HEK293 (cell line): ENCODE measurements at regions not wholly inside any gene's neighbourhood (a gene's known extent, or its start where the extent isn't known, plus 50 kb on each side); places are given as distances from the start of the nearest gene placed in this dataset.

ENCODE experiments used
- CTCF ChIA-PET: fragments of 350-600 bp; formaldehyde crosslinking; extraction: SDS; loops from one replicate; lab custom pipeline; 2021; ENCODE audit warnings: antibody characterized with exemption; lab: Yijun Ruan, JAX
- POLR2A ChIA-PET: fragments of 300-600 bp; formaldehyde crosslinking; extraction: SDS; loops from one replicate; lab custom pipeline; 2020; ENCODE audit warnings: antibody characterized with exemption, inconsistent platforms; lab: Yijun Ruan, JAX
- H3K27ac ChIP-seq: fragments of 200-500 bp; sonication (Bioruptor generic); 2 replicates; pipeline ENCODE4 v1.5.1; 2014; ENCODE audit warnings: low read depth, low read length, control low read depth, inconsistent platforms; ENCODE audit errors: extremely low read depth
- H3K36me3 ChIP-seq, 2 experiments: fragments of 200-500 bp in 1 of 2; sonication (Bioruptor generic) in 1 of 2; 1 replicate in 1 of 2; 2 replicates in 1 of 2; pipeline ENCODE4 v1.5.1; 2014 to 2017; ENCODE audit warnings: inconsistent platforms in 2 of 2, low read length in 2 of 2; ENCODE audit not compliant: control insufficient read depth in 2 of 2, insufficient read depth in 1 of 2
- H3K4me1 ChIP-seq: fragments of 200-500 bp; sonication (Bioruptor generic); 2 replicates; pipeline ENCODE4 v1.5.1; 2014; ENCODE audit warnings: mild to moderate bottlenecking, low read length, inconsistent platforms; ENCODE audit not compliant: control insufficient read depth, insufficient read depth
- H3K4me3 ChIP-seq: 2 replicates; pipeline ENCODE4 v1.5.1; 2011; ENCODE audit warnings: low read depth, mild to moderate bottlenecking, control low read depth, low read length, moderate library complexity
- H3K9me3 ChIP-seq: fragments of 200-500 bp; sonication (Bioruptor generic); 2 replicates; pipeline ENCODE4 v1.5.1; 2014; ENCODE audit warnings: low read depth, low read length, inconsistent platforms; ENCODE audit not compliant: control insufficient read depth, insufficient read depth
- GLI4 ChIP-seq: fragments of 450-650 bp; formaldehyde crosslinking; IDR thresholded peaks from 2 replicates; pipeline ENCODE4 v1.5.1; 2016; ENCODE audit warnings: missing biosample characterization, missing genetic modification characterization
- KLF8 ChIP-seq: fragments of 450-650 bp; formaldehyde crosslinking; IDR thresholded peaks from 2 replicates; pipeline ENCODE4 v1.5.1; 2016; ENCODE audit warnings: missing biosample characterization, missing genetic modification characterization
- TSHZ1 ChIP-seq: fragments of 450-650 bp; formaldehyde crosslinking; IDR thresholded peaks from 2 replicates; pipeline ENCODE4 v1.5.1; 2016; ENCODE audit warnings: missing biosample characterization, missing genetic modification characterization, borderline replicate concordance
- YY1 ChIP-seq: fragments of 450-650 bp; formaldehyde crosslinking; IDR thresholded peaks from 2 replicates; pipeline ENCODE4 v1.5.1; 2018; ENCODE audit warnings: missing biosample characterization, missing genetic modification characterization
- ZBTB44 ChIP-seq: fragments of 450-650 bp; IDR thresholded peaks from 2 replicates; pipeline ENCODE4 v1.5.1; 2018; ENCODE audit warnings: missing biosample characterization, mild to moderate bottlenecking, missing genetic modification characterization
- ZBTB7A ChIP-seq: fragments of 450-650 bp; formaldehyde crosslinking; IDR thresholded peaks from 2 replicates; pipeline ENCODE4 v1.5.1; 2016; ENCODE audit warnings: low read depth, missing biosample characterization, missing genetic modification characterization
- ZIC2 ChIP-seq: fragments of 450-650 bp; formaldehyde crosslinking; IDR thresholded peaks from 2 replicates; pipeline ENCODE4 v1.5.1; 2016; ENCODE audit warnings: missing biosample characterization, missing genetic modification characterization
- ZNF133 ChIP-seq: fragments of 450-650 bp; formaldehyde crosslinking; IDR thresholded peaks from 2 replicates; pipeline ENCODE4 v1.5.1; 2016; ENCODE audit warnings: missing biosample characterization, missing genetic modification characterization
- ZNF16 ChIP-seq: fragments of 450-650 bp; formaldehyde crosslinking; IDR thresholded peaks from 2 replicates; pipeline ENCODE4 v1.5.1; 2016; ENCODE audit warnings: low read depth, missing biosample characterization, missing genetic modification characterization
- ZNF324 ChIP-seq: fragments of 450-650 bp; formaldehyde crosslinking; IDR thresholded peaks from 2 replicates; pipeline ENCODE4 v1.5.1; 2016; ENCODE audit warnings: missing biosample characterization, missing genetic modification characterization
- ZNF544 ChIP-seq: fragments of 450-650 bp; formaldehyde crosslinking; IDR thresholded peaks from 2 replicates; pipeline ENCODE4 v1.5.0; 2017; ENCODE audit warnings: missing biosample characterization, missing genetic modification characterization
- ZNF558 ChIP-seq: fragments of 450-650 bp; formaldehyde crosslinking; IDR thresholded peaks from 2 replicates; pipeline ENCODE4 v1.5.1; 2016; ENCODE audit warnings: missing biosample characterization, missing genetic modification characterization
- ZNF600 ChIP-seq: fragments of 450-650 bp; formaldehyde crosslinking; IDR thresholded peaks from 2 replicates; pipeline ENCODE4 v1.5.1; 2016; ENCODE audit warnings: missing biosample characterization, missing genetic modification characterization
- ZNF629 ChIP-seq: fragments of 450-650 bp; formaldehyde crosslinking; IDR thresholded peaks from 2 replicates; pipeline ENCODE4 v1.5.1; 2017; ENCODE audit warnings: missing biosample characterization, missing genetic modification characterization
- ZNF707 ChIP-seq: fragments of 450-650 bp; formaldehyde crosslinking; IDR thresholded peaks from 2 replicates; pipeline ENCODE4 v1.5.1; 2016; ENCODE audit warnings: missing biosample characterization, missing genetic modification characterization

- Histone ChIP-seq H3K27ac (peak overlapping the region; percentile 19; the same call in 1 of the 2 replicates), H3K4me1 (peaks cover 13% of the 10 kb centered on the region; the same call in 1 of the 2 replicates), H3K36me3 (no peaks in the 10 kb centered on the region), H3K4me3 (no peak overlapping the region), H3K9me3 (no peaks in the 10 kb centered on the region)
- ChIA-PET CTCF (no interaction called here), POLR2A (no interaction called here)
- TF ChIP-seq ZBTB44 (tag by site-specific recombination): no peak
- TF ChIP-seq ZNF16: no peak
- no peak for TF ChIP-seq ZNF707 (tag by site-specific recombination)
- no peak for TF ChIP-seq TSHZ1
- TF ChIP-seq ZNF600 (tag by site-specific recombination): no peak
- TF ChIP-seq KLF8: no peak
- TF ChIP-seq ZNF133: no peak
- TF ChIP-seq ZNF558 (tag by site-specific recombination): no peak
Measured at GRCh38 chr7:42314696-42315095, 77.7 kb upstream of the GLI3 start.

GRCh38 chr7:42311195-42311594 is 74.2 kb upstream of the GLI3 start:
- Histone ChIP-seq H3K9me3 (no peaks in the 10 kb centered on the region), H3K36me3 (no peaks in the 10 kb centered on the region), H3K4me3 (no peak overlapping the region), H3K27ac (no peak overlapping the region), H3K4me1 (peaks cover 13% of the 10 kb centered on the region; the same call in 1 of the 2 replicates)
- TF ChIP-seq ZNF629: no peak
- TF ChIP-seq ZNF133: peak; percentile 98
- ChIA-PET CTCF (interaction anchor here (0.7 to 0.9 kb wide), 2 partner anchors 20 to 38 kb away, joined by 3 to 4 read pairs; no protein-coding TSS in a partner anchor), POLR2A (no interaction called here)

GRCh38 chr7:42292991-42293521 is 56.0 kb upstream of the GLI3 start:
- peak overlapping the region; percentile 19; the same call in 1 of the 2 replicates for H3K27ac ChIP-seq
- TF ChIP-seq ZNF324 (tag by site-specific recombination) (no peak), ZBTB7A (tag by site-specific recombination) (no peak), ZIC2 (tag by site-specific recombination) (0 out of 2 replicates have a peak, but pooled peaks have one; percentile 12), ZNF544 (no peak), YY1 (tag by site-specific recombination) (no peak), GLI4 (no peak)
- TF ChIP-seq, all 188 proteins: peak for 1
- H3K4me3 ChIP-seq: peak overlapping the region; percentile 14; the same call in 1 of the 2 replicates
- no peaks in the 10 kb centered on the region for H3K9me3 ChIP-seq
- H3K4me1 ChIP-seq: peaks cover 6% of the 10 kb centered on the region; the same call in 1 of the 2 replicates
- ChIA-PET CTCF (interaction anchor here (0.6 kb wide), 1 partner anchor 74 kb away, joined by 3 read pairs; no protein-coding TSS in a partner anchor), POLR2A (no interaction called here)
- no peaks in the 10 kb centered on the region for H3K36me3 ChIP-seq
